ENCODE measurements at regions not wholly inside any gene's neighbourhood (a gene's known extent, or its start where the extent isn't known, plus 50 kb on each side); places are given as distances from the start of the nearest gene placed in this dataset.

- DNase-seq (ENCODE audit: low read depth), result no peak
- no peak overlapping the region for H3K4me3 ChIP-seq (ENCODE audit: control insufficient read depth, low read depth, low read length)
- TF ChIP-seq CTCF (IDR thresholded peaks at IDR 0.05; ENCODE audit: control insufficient read depth, insufficient read depth, low read depth, low read length, missing control alignments), result no peak
These were observed 703.0 kb upstream of the LRFN5 start for GRCh38 chr14:40903709-40904108.

GRCh38 chr14:40899435-40899834 is 707.2 kb upstream of the LRFN5 start:
- TF ChIP-seq CTCF (IDR thresholded peaks at IDR 0.05; ENCODE audit: control insufficient read depth, insufficient read depth, low read depth, low read length, missing control alignments), result no peak
- DNase-seq (ENCODE audit: low read depth), result no peak
- no peak overlapping the region for H3K4me3 ChIP-seq (ENCODE audit: control insufficient read depth, low read depth, low read length)

- no peak overlapping the region for H3K4me3 ChIP-seq (ENCODE audit: control insufficient read depth, low read depth, low read length)
- TF ChIP-seq CTCF (IDR thresholded peaks at IDR 0.05; ENCODE audit: control insufficient read depth, insufficient read depth, low read depth, low read length, missing control alignments), result no peak
- DNase-seq (ENCODE audit: low read depth), result no peak
These were observed 711.8 kb upstream of the LRFN5 start for GRCh38 chr14:40894846-40895245.

GRCh38 chr14:40889126-40889525 is 717.5 kb upstream of the LRFN5 start:
- no peak for TF ChIP-seq CTCF (IDR thresholded peaks at IDR 0.05; ENCODE audit: control insufficient read depth, insufficient read depth, low read depth, low read length, missing control alignments)
- no peak for DNase-seq (ENCODE audit: low read depth)
- H3K4me3 ChIP-seq (ENCODE audit: control insufficient read depth, low read depth, low read length), result no peak overlapping the region

- DNase-seq (ENCODE audit: low read depth), result no peak
- no peak for TF ChIP-seq CTCF (IDR thresholded peaks at IDR 0.05; ENCODE audit: control insufficient read depth, insufficient read depth, low read depth, low read length, missing control alignments)
- no peak overlapping the region for H3K4me3 ChIP-seq (ENCODE audit: control insufficient read depth, low read depth, low read length)
These were observed 718.8 kb upstream of the LRFN5 start for GRCh38 chr14:40887912-40888311.

- no peak for DNase-seq (ENCODE audit: low read depth)
- no peak overlapping the region for H3K4me3 ChIP-seq (ENCODE audit: control insufficient read depth, low read depth, low read length)
- TF ChIP-seq CTCF (IDR thresholded peaks at IDR 0.05; ENCODE audit: control insufficient read depth, insufficient read depth, low read depth, low read length, missing control alignments), result no peak
These were observed 736.4 kb upstream of the LRFN5 start for GRCh38 chr14:40870252-40870651.

GRCh38 chr14:40859055-40859454 is 747.6 kb upstream of the LRFN5 start:
- H3K4me3 ChIP-seq (ENCODE audit: control insufficient read depth, low read depth, low read length), result no peak overlapping the region
- DNase-seq (ENCODE audit: low read depth), result no peak
- no peak for TF ChIP-seq CTCF (IDR thresholded peaks at IDR 0.05; ENCODE audit: control insufficient read depth, insufficient read depth, low read depth, low read length, missing control alignments)

Data from AG09309 (cell line).